ENCODE measurements at regions not wholly inside any gene's neighbourhood (a gene's known extent, or its start where the extent isn't known, plus 50 kb on each side); places are given as distances from the start of the nearest gene placed in this dataset.

- no peaks in the 10 kb centered on the region for H3K27me3 ChIP-seq (ENCODE audit: control insufficient read depth, insufficient read depth, low read length)
- no peak overlapping the region for H3K4me3 ChIP-seq (ENCODE audit: low read length)
- no peak overlapping the region for H3K27ac ChIP-seq (ENCODE audit: low read depth, low read length)
- H3K9ac ChIP-seq (ENCODE audit: low read length): no peak overlapping the region
- peaks cover 1% of the 10 kb centered on the region for H3K4me1 ChIP-seq (ENCODE audit: control insufficient read depth, insufficient read depth, low read length)
- H3K36me3 ChIP-seq (ENCODE audit: control insufficient read depth, insufficient read depth, low read length): no peaks in the 10 kb centered on the region
Observed at GRCh38 chr13:73955977-73956500, 178.2 kb downstream of the KLF12 start.

- Histone ChIP-seq H3K4me3 (ENCODE audit: low read length) (no peak overlapping the region), H3K27ac (ENCODE audit: low read depth, low read length) (no peak overlapping the region), H3K9ac (ENCODE audit: low read length) (no peak overlapping the region), H3K27me3 (ENCODE audit: control insufficient read depth, insufficient read depth, low read length) (no peaks in the 10 kb centered on the region), H3K4me1 (ENCODE audit: control insufficient read depth, insufficient read depth, low read length) (no peaks in the 10 kb centered on the region), H3K36me3 (ENCODE audit: control insufficient read depth, insufficient read depth, low read length) (no peaks in the 10 kb centered on the region)
Observed at GRCh38 chr13:73954808-73955207, 179.4 kb downstream of the KLF12 start.

DNA sequence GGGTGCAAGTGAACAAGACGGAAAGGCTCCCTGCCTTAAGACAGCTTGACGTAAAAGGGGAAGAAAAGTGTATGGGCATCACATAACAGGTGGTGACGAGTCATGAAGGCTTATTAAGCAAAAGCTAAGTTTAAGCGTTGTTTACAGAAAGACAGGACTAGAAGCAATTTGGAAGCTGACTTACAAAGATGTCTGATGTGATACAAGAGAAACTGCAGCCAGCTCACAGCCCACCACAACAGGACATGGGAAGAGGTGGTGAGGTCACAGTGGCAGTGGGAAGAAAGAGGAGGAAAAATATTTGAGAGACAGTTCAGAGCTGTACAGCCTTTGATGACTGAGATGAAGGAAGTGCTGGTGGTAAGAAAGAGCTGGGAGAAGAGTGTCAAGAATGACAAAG, 181.6 kb downstream of the KLF12 start:
- Histone ChIP-seq H3K4me3 (ENCODE audit: low read length) (no peak overlapping the region), H3K9ac (ENCODE audit: low read length) (no peak overlapping the region), H3K27me3 (ENCODE audit: control insufficient read depth, insufficient read depth, low read length) (no peaks in the 10 kb centered on the region), H3K27ac (ENCODE audit: low read depth, low read length) (no peak overlapping the region), H3K36me3 (ENCODE audit: control insufficient read depth, insufficient read depth, low read length) (no peaks in the 10 kb centered on the region), H3K4me1 (ENCODE audit: control insufficient read depth, insufficient read depth, low read length) (no peaks in the 10 kb centered on the region)

- no peak overlapping the region for H3K27ac ChIP-seq (ENCODE audit: low read depth, low read length)
- H3K27me3 ChIP-seq (ENCODE audit: control insufficient read depth, insufficient read depth, low read length): no peaks in the 10 kb centered on the region
- no peaks in the 10 kb centered on the region for H3K36me3 ChIP-seq (ENCODE audit: control insufficient read depth, insufficient read depth, low read length)
- H3K4me1 ChIP-seq (ENCODE audit: control insufficient read depth, insufficient read depth, low read length): peaks cover 7% of the 10 kb centered on the region
- no peak overlapping the region for H3K4me3 ChIP-seq (ENCODE audit: low read length)
- H3K9ac ChIP-seq (ENCODE audit: low read length): no peak overlapping the region
Observed at GRCh38 chr13:73948848-73949529, 185.2 kb downstream of the KLF12 start.

- no peak overlapping the region for H3K9ac ChIP-seq (ENCODE audit: low read length)
- H3K36me3 ChIP-seq (ENCODE audit: control insufficient read depth, insufficient read depth, low read length): no peaks in the 10 kb centered on the region
- H3K27ac ChIP-seq (ENCODE audit: low read depth, low read length): peak overlapping the region; percentile 63
- H3K27me3 ChIP-seq (ENCODE audit: control insufficient read depth, insufficient read depth, low read length): no peaks in the 10 kb centered on the region
- no peak overlapping the region for H3K4me3 ChIP-seq (ENCODE audit: low read length)
- peaks cover 7% of the 10 kb centered on the region for H3K4me1 ChIP-seq (ENCODE audit: control insufficient read depth, insufficient read depth, low read length)
Observed at GRCh38 chr13:73945871-73946270, 188.3 kb downstream of the KLF12 start.

GRCh38 chr13:73945382-73945781, 188.8 kb downstream of the KLF12 start:
- H3K36me3 ChIP-seq (ENCODE audit: control insufficient read depth, insufficient read depth, low read length): no peaks in the 10 kb centered on the region
- H3K9ac ChIP-seq (ENCODE audit: low read length): no peak overlapping the region
- H3K4me3 ChIP-seq (ENCODE audit: low read length): no peak overlapping the region
- H3K27me3 ChIP-seq (ENCODE audit: control insufficient read depth, insufficient read depth, low read length): no peaks in the 10 kb centered on the region
- peak overlapping the region; percentile 63 for H3K27ac ChIP-seq (ENCODE audit: low read depth, low read length)
- H3K4me1 ChIP-seq (ENCODE audit: control insufficient read depth, insufficient read depth, low read length): peaks cover 7% of the 10 kb centered on the region

DNA sequence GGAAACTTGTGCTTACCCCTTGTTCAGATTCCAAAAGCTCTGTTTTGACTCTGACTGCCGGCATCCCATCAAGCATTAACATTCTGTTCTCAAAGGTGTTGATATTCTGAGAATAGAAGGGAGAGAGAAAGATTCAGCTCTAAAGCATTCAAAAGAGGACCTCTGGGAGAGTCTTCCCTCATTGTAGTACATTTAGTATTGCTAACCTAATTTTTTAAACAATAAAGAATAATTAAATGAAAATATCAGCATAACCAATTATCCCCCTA, 190.3 kb downstream of the KLF12 start:
- H3K27ac ChIP-seq (ENCODE audit: low read depth, low read length): no peak overlapping the region
- H3K9ac ChIP-seq (ENCODE audit: low read length): no peak overlapping the region
- peaks cover 7% of the 10 kb centered on the region for H3K4me1 ChIP-seq (ENCODE audit: control insufficient read depth, insufficient read depth, low read length)
- H3K4me3 ChIP-seq (ENCODE audit: low read length): no peak overlapping the region
- no peaks in the 10 kb centered on the region for H3K36me3 ChIP-seq (ENCODE audit: control insufficient read depth, insufficient read depth, low read length)
- no peaks in the 10 kb centered on the region for H3K27me3 ChIP-seq (ENCODE audit: control insufficient read depth, insufficient read depth, low read length)

GRCh38 chr13:73943137-73943964, 190.9 kb downstream of the KLF12 start:
- H3K4me3 ChIP-seq (ENCODE audit: low read length): no peak overlapping the region
- no peaks in the 10 kb centered on the region for H3K36me3 ChIP-seq (ENCODE audit: control insufficient read depth, insufficient read depth, low read length)
- peaks cover 7% of the 10 kb centered on the region for H3K4me1 ChIP-seq (ENCODE audit: control insufficient read depth, insufficient read depth, low read length)
- no peak overlapping the region for H3K9ac ChIP-seq (ENCODE audit: low read length)
- no peak overlapping the region for H3K27ac ChIP-seq (ENCODE audit: low read depth, low read length)
- H3K27me3 ChIP-seq (ENCODE audit: control insufficient read depth, insufficient read depth, low read length): no peaks in the 10 kb centered on the region

GRCh38 chr13:73941752-73942151, 192.5 kb downstream of the KLF12 start:
- peaks cover 7% of the 10 kb centered on the region for H3K4me1 ChIP-seq (ENCODE audit: control insufficient read depth, insufficient read depth, low read length)
- H3K27ac ChIP-seq (ENCODE audit: low read depth, low read length): no peak overlapping the region
- no peak overlapping the region for H3K4me3 ChIP-seq (ENCODE audit: low read length)
- no peak overlapping the region for H3K9ac ChIP-seq (ENCODE audit: low read length)
- H3K27me3 ChIP-seq (ENCODE audit: control insufficient read depth, insufficient read depth, low read length): no peaks in the 10 kb centered on the region
- no peaks in the 10 kb centered on the region for H3K36me3 ChIP-seq (ENCODE audit: control insufficient read depth, insufficient read depth, low read length)

- H3K9ac ChIP-seq (ENCODE audit: low read length): no peak overlapping the region
- no peak overlapping the region for H3K4me3 ChIP-seq (ENCODE audit: low read length)
- no peaks in the 10 kb centered on the region for H3K27me3 ChIP-seq (ENCODE audit: control insufficient read depth, insufficient read depth, low read length)
- no peak overlapping the region for H3K27ac ChIP-seq (ENCODE audit: low read depth, low read length)
- H3K4me1 ChIP-seq (ENCODE audit: control insufficient read depth, insufficient read depth, low read length): no peaks in the 10 kb centered on the region
- no peaks in the 10 kb centered on the region for H3K36me3 ChIP-seq (ENCODE audit: control insufficient read depth, insufficient read depth, low read length)
Observed at GRCh38 chr13:73940098-73940497, 194.1 kb downstream of the KLF12 start.

GRCh38 chr13:73939603-73940002, 194.6 kb downstream of the KLF12 start:
- Histone ChIP-seq H3K36me3 (ENCODE audit: control insufficient read depth, insufficient read depth, low read length) (no peaks in the 10 kb centered on the region), H3K9ac (ENCODE audit: low read length) (no peak overlapping the region), H3K4me3 (ENCODE audit: low read length) (no peak overlapping the region), H3K4me1 (ENCODE audit: control insufficient read depth, insufficient read depth, low read length) (no peaks in the 10 kb centered on the region), H3K27ac (ENCODE audit: low read depth, low read length) (no peak overlapping the region), H3K27me3 (ENCODE audit: control insufficient read depth, insufficient read depth, low read length) (no peaks in the 10 kb centered on the region)

- H3K4me3 ChIP-seq (ENCODE audit: low read length): no peak overlapping the region
- H3K27ac ChIP-seq (ENCODE audit: low read depth, low read length): no peak overlapping the region
- no peak overlapping the region for H3K9ac ChIP-seq (ENCODE audit: low read length)
- H3K4me1 ChIP-seq (ENCODE audit: control insufficient read depth, insufficient read depth, low read length): no peaks in the 10 kb centered on the region
- no peaks in the 10 kb centered on the region for H3K36me3 ChIP-seq (ENCODE audit: control insufficient read depth, insufficient read depth, low read length)
- no peaks in the 10 kb centered on the region for H3K27me3 ChIP-seq (ENCODE audit: control insufficient read depth, insufficient read depth, low read length)
Observed at GRCh38 chr13:73939071-73939380, 195.2 kb downstream of the KLF12 start.

All from rectal smooth muscle tissue (tissue), 1 donor.